GM23338 (cell line): ENCODE measurements at regions not wholly inside any gene's neighbourhood (a gene's known extent, or its start where the extent isn't known, plus 50 kb on each side); places are given as distances from the start of the nearest gene placed in this dataset.
"Not testable (repeated sequence)": the region's sequence is repeated elsewhere in the genome, so short reads cannot be mapped to it uniquely, and the experiment has no call there.

ENCODE experiments used
- ATAC-seq: fragments of 200-7000 bp; cut with Tn5 transposase; 3 replicates; pipeline ENCODE4 v1.9.1; 2020
- DNase-seq: peaks from one replicate; pipeline ENCODE4 v3.0.0-alpha.2; 2015; ENCODE audit warnings: low spot score
- H2AFZ ChIP-seq: fragments of 200-600 bp; sonication (generic); 2 replicates; pipeline ENCODE4 v1.8.0; 2016; ENCODE audit warnings: antibody characterized with exemption, mild to moderate bottlenecking, moderate library complexity
- H3F3A ChIP-seq: fragments of 200-600 bp; sonication (generic); replicated peaks from 2 replicates; pipeline ENCODE4 v1.8.0; 2017; ENCODE audit warnings: antibody characterized with exemption, mixed run types, low read depth
- H3K27ac ChIP-seq: fragments of 200-600 bp; sonication (generic); 2 replicates; pipeline ENCODE4 v1.6.1; 2016; ENCODE audit warnings: low read depth
- H3K27me3 ChIP-seq: fragments of 200-600 bp; sonication (generic); 2 replicates; pipeline ENCODE4 v1.8.0; 2016; ENCODE audit warnings: mild to moderate bottlenecking, mixed run types, moderate library complexity; ENCODE audit not compliant: insufficient read depth
- H3K36me3 ChIP-seq: fragments of 200-600 bp; sonication (generic); 2 replicates; pipeline ENCODE4 v1.8.0; 2016; ENCODE audit warnings: mild to moderate bottlenecking; ENCODE audit not compliant: insufficient read depth
- H3K4me1 ChIP-seq: fragments of 200-600 bp; sonication (generic); 2 replicates; pipeline ENCODE4 v1.8.0; 2016; ENCODE audit warnings: mild to moderate bottlenecking, moderate library complexity; ENCODE audit not compliant: insufficient read depth
- H3K4me2 ChIP-seq: fragments of 200-600 bp; sonication (generic); 2 replicates; pipeline ENCODE4 v1.7.1; 2017; ENCODE audit warnings: mixed run types
- H3K4me3 ChIP-seq: fragments of 200-600 bp; sonication (generic); 2 replicates; pipeline ENCODE4 v1.6.1; 2016; ENCODE audit warnings: mixed run types
- H3K79me2 ChIP-seq: fragments of 200-600 bp; sonication (generic); replicated peaks from 2 replicates; pipeline ENCODE4 v1.8.0; 2017; ENCODE audit warnings: mild to moderate bottlenecking; ENCODE audit not compliant: insufficient read depth
- H3K9me2 ChIP-seq: fragments of 200-600 bp; sonication (generic); 2 replicates; pipeline ENCODE4 v1.8.0; 2017; ENCODE audit not compliant: insufficient read depth
- H4K20me1 ChIP-seq: fragments of 200-600 bp; sonication (generic); replicated peaks from 2 replicates; pipeline ENCODE4 v1.8.0; 2017; ENCODE audit warnings: mild to moderate bottlenecking; ENCODE audit not compliant: insufficient read depth
- H3K27ac Mint-ChIP-seq: 2 replicates; pipeline ENCODE4 v1.8.0; 2020; ENCODE audit warnings: inconsistent platforms, mild to moderate bottlenecking, moderate library complexity, mixed read lengths
- H3K27me3 Mint-ChIP-seq: 3 replicates; pipeline ENCODE4 v1.8.0; 2022; ENCODE audit warnings: low read depth, mild to moderate bottlenecking, moderate library complexity, mixed read lengths, inconsistent platforms; ENCODE audit not compliant: insufficient read depth, poor library complexity
- H3K36me3 Mint-ChIP-seq: 3 replicates; pipeline ENCODE4 v1.8.0; 2021; ENCODE audit warnings: low read depth, mild to moderate bottlenecking, inconsistent platforms, moderate library complexity, mixed read lengths
- H3K4me1 Mint-ChIP-seq: 3 replicates; pipeline ENCODE4 v1.8.0; 2020; ENCODE audit warnings: mild to moderate bottlenecking, inconsistent platforms, mixed read lengths
- H3K4me3 Mint-ChIP-seq: 3 replicates; pipeline ENCODE4 v1.8.0; 2021; ENCODE audit warnings: moderate library complexity, mild to moderate bottlenecking, inconsistent platforms, mixed read lengths
- H3K9me3 Mint-ChIP-seq: 3 replicates; pipeline ENCODE4 v1.8.0; 2020; ENCODE audit warnings: moderate library complexity, mild to moderate bottlenecking, inconsistent platforms, mixed read lengths
- CREB1 ChIP-seq: fragments of 250-450 bp; sonication (Bioruptor Pico); IDR thresholded peaks from 2 replicates; pipeline ENCODE4 v1.5.0; 2020; ENCODE audit warnings: low read depth, mild to moderate bottlenecking, moderate library complexity
- EZH2 ChIP-seq: fragments of 200-600 bp; sonication (generic); IDR thresholded peaks from one replicate; pipeline ENCODE4 v1.8.0; 2017; ENCODE audit warnings: antibody characterized with exemption, mild to moderate bottlenecking, low read depth; ENCODE audit not compliant: unreplicated experiment
- EZH2phosphoT487 ChIP-seq: fragments of 200-600 bp; sonication (generic); IDR thresholded peaks from one replicate; pipeline ENCODE4 v1.8.1; 2018; ENCODE audit warnings: antibody characterized with exemption; ENCODE audit not compliant: unreplicated experiment
- JUNB ChIP-seq: IDR thresholded peaks from one replicate; pipeline ENCODE4 v1.6.1; 2016; ENCODE audit warnings: antibody characterized with exemption; ENCODE audit not compliant: unreplicated experiment
- NANOG ChIP-seq: IDR thresholded peaks from 2 replicates; pipeline ENCODE4 v1.6.1; 2016; ENCODE audit warnings: antibody characterized with exemption, borderline replicate concordance
- POLR2AphosphoS5 ChIP-seq: IDR thresholded peaks from 2 replicates; pipeline ENCODE4 v1.6.1; 2016; ENCODE audit warnings: antibody characterized with exemption, low read depth
- STAT1 ChIP-seq: IDR thresholded peaks from one replicate; pipeline ENCODE4 v1.6.1; 2016; ENCODE audit warnings: antibody characterized with exemption; ENCODE audit not compliant: unreplicated experiment
- ZNF114 ChIP-seq: fragments of 250-450 bp; sonication (Bioruptor Pico); IDR thresholded peaks from 2 replicates; pipeline ENCODE4 v1.5.0; 2020; ENCODE audit warnings: mild to moderate bottlenecking, moderate library complexity
- ZNF331 ChIP-seq: fragments of 250-450 bp; sonication (Bioruptor Pico); IDR thresholded peaks from 2 replicates; pipeline ENCODE4 v1.5.0; 2020; ENCODE audit warnings: low read depth, mild to moderate bottlenecking, moderate library complexity
- TF ChIP-seq, protein P1 (sequence below), 2 experiments: fragments of 200-600 bp in 1 of 2; sonication (generic) in 1 of 2; conservative IDR thresholded peaks; 2 replicates each; pipeline versions ENCODE4 v1.5.1 to v1.6.1; 2016 to 2017; ENCODE audit warnings: antibody characterized with exemption in 2 of 2, low read depth in 2 of 2, mild to moderate bottlenecking in 2 of 2, moderate library complexity in 1 of 2
- TF ChIP-seq, protein P2 (sequence below): fragments of 250-450 bp; sonication (Bioruptor Pico); IDR thresholded peaks from 2 replicates; pipeline ENCODE4 v1.5.0; 2020; ENCODE audit warnings: mild to moderate bottlenecking, moderate library complexity
- TF ChIP-seq, protein P3 (sequence below): IDR thresholded peaks from one replicate; pipeline ENCODE4 v1.6.1; 2018; ENCODE audit warnings: antibody characterized with exemption; ENCODE audit not compliant: unreplicated experiment

DNA sequence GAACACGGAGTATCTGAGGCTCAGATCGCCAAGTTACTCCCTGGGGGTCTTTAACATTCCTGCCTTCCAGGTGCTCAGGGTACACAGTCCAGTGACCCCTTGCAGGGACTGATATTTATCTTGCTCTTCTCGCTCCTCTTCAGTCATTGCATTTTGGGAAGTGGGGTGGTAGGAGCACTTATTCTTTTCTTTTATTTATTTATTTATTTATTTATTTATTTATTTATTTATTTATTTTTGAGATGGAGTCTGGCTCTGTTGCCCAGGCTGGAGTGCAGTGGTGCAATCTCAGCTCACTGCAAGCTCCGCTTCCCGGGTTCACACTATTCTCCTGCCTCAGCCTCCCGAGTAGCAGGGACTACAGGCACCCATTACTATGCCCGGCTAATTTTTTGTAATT lies 55.0 kb upstream of the EPHB1 start:
- H3K27me3 Mint-ChIP-seq, H4K20me1 ChIP-seq, H3K4me3 Mint-ChIP-seq, H3K4me1 Mint-ChIP-seq, DNase-seq, H3K9me3 Mint-ChIP-seq, H3K36me3 ChIP-seq, ATAC-seq, H3K79me2 ChIP-seq, H3K27ac ChIP-seq, H3K4me2 ChIP-seq, H3K4me1 ChIP-seq, H3K27ac Mint-ChIP-seq, H3K36me3 Mint-ChIP-seq, H3K9me2 ChIP-seq, H2AFZ ChIP-seq, H3F3A ChIP-seq, H3K27me3 ChIP-seq, H3K4me3 ChIP-seq: not testable (repeated sequence)

- H3K27me3 ChIP-seq, result no peaks in the 10 kb centered on the region
- H3K36me3 ChIP-seq, result no peaks in the 10 kb centered on the region
- no peak overlapping the region for H3K4me3 Mint-ChIP-seq
- no peak overlapping the region for H3K27ac ChIP-seq
- no peaks in the 10 kb centered on the region for H3K36me3 Mint-ChIP-seq
- no peak for ATAC-seq
- no peak overlapping the region for H2AFZ ChIP-seq
- no peaks in the 10 kb centered on the region for H4K20me1 ChIP-seq
- 0 out of 3 replicates have a peak, but pooled peaks cover 3% of the 10 kb centered on the region for H3K9me3 Mint-ChIP-seq
- H3K27me3 Mint-ChIP-seq, result peaks cover 2% of the 10 kb centered on the region
- no peaks in the 10 kb centered on the region for H3F3A ChIP-seq
- no peaks in the 10 kb centered on the region for H3K4me1 ChIP-seq
- H3K4me3 ChIP-seq, result no peak overlapping the region
- no peaks in the 10 kb centered on the region for H3K79me2 ChIP-seq
- no peak for DNase-seq
- no peak overlapping the region for H3K4me2 ChIP-seq
- H3K9me2 ChIP-seq, result no peaks in the 10 kb centered on the region
- no peaks in the 10 kb centered on the region for H3K4me1 Mint-ChIP-seq
- H3K27ac Mint-ChIP-seq, result no peak overlapping the region
- TF ChIP-seq STAT1 (no peak), JUNB (no peak), ZNF331 (CRISPR knock-in tag) (no peak), EZH2phosphoT487 (no peak), CREB1 (no peak), POLR2AphosphoS5 (no peak), EZH2 (no peak), NANOG (no peak), ZNF114 (CRISPR knock-in tag) (no peak)
- TF ChIP-seq, protein P1, sequence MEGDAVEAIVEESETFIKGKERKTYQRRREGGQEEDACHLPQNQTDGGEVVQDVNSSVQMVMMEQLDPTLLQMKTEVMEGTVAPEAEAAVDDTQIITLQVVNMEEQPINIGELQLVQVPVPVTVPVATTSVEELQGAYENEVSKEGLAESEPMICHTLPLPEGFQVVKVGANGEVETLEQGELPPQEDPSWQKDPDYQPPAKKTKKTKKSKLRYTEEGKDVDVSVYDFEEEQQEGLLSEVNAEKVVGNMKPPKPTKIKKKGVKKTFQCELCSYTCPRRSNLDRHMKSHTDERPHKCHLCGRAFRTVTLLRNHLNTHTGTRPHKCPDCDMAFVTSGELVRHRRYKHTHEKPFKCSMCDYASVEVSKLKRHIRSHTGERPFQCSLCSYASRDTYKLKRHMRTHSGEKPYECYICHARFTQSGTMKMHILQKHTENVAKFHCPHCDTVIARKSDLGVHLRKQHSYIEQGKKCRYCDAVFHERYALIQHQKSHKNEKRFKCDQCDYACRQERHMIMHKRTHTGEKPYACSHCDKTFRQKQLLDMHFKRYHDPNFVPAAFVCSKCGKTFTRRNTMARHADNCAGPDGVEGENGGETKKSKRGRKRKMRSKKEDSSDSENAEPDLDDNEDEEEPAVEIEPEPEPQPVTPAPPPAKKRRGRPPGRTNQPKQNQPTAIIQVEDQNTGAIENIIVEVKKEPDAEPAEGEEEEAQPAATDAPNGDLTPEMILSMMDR (conservative IDR thresholded peaks at IDR 0.05; ENCODE audit: low read depth in 2 of 2), result no peak
- TF ChIP-seq, protein P2, sequence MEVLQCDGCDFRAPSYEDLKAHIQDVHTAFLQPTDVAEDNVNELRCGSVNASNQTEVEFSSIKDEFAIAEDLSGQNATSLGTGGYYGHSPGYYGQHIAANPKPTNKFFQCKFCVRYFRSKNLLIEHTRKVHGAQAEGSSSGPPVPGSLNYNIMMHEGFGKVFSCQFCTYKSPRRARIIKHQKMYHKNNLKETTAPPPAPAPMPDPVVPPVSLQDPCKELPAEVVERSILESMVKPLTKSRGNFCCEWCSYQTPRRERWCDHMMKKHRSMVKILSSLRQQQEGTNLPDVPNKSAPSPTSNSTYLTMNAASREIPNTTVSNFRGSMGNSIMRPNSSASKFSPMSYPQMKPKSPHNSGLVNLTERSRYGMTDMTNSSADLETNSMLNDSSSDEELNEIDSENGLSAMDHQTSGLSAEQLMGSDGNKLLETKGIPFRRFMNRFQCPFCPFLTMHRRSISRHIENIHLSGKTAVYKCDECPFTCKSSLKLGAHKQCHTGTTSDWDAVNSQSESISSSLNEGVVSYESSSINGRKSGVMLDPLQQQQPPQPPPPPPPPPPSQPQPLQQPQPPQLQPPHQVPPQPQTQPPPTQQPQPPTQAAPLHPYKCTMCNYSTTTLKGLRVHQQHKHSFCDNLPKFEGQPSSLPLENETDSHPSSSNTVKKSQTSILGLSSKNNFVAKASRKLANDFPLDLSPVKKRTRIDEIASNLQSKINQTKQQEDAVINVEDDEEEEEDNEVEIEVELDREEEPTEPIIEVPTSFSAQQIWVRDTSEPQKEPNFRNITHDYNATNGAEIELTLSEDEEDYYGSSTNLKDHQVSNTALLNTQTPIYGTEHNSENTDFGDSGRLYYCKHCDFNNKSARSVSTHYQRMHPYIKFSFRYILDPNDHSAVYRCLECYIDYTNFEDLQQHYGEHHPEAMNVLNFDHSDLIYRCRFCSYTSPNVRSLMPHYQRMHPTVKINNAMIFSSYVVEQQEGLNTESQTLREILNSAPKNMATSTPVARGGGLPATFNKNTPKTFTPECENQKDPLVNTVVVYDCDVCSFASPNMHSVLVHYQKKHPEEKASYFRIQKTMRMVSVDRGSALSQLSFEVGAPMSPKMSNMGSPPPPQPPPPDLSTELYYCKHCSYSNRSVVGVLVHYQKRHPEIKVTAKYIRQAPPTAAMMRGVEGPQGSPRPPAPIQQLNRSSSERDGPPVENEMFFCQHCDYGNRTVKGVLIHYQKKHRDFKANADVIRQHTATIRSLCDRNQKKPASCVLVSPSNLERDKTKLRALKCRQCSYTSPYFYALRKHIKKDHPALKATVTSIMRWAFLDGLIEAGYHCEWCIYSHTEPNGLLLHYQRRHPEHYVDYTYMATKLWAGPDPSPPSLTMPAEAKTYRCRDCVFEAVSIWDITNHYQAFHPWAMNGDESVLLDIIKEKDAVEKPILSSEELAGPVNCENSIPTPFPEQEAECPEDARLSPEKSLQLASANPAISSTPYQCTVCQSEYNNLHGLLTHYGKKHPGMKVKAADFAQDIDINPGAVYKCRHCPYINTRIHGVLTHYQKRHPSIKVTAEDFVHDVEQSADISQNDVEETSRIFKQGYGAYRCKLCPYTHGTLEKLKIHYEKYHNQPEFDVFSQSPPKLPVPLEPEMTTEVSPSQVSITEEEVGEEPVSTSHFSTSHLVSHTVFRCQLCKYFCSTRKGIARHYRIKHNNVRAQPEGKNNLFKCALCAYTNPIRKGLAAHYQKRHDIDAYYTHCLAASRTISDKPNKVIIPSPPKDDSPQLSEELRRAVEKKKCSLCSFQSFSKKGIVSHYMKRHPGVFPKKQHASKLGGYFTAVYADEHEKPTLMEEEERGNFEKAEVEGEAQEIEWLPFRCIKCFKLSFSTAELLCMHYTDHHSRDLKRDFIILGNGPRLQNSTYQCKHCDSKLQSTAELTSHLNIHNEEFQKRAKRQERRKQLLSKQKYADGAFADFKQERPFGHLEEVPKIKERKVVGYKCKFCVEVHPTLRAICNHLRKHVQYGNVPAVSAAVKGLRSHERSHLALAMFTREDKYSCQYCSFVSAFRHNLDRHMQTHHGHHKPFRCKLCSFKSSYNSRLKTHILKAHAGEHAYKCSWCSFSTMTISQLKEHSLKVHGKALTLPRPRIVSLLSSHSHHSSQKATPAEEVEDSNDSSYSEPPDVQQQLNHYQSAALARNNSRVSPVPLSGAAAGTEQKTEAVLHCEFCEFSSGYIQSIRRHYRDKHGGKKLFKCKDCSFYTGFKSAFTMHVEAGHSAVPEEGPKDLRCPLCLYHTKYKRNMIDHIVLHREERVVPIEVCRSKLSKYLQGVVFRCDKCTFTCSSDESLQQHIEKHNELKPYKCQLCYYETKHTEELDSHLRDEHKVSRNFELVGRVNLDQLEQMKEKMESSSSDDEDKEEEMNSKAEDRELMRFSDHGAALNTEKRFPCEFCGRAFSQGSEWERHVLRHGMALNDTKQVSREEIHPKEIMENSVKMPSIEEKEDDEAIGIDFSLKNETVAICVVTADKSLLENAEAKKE, result no peak
- TF ChIP-seq, protein P3, sequence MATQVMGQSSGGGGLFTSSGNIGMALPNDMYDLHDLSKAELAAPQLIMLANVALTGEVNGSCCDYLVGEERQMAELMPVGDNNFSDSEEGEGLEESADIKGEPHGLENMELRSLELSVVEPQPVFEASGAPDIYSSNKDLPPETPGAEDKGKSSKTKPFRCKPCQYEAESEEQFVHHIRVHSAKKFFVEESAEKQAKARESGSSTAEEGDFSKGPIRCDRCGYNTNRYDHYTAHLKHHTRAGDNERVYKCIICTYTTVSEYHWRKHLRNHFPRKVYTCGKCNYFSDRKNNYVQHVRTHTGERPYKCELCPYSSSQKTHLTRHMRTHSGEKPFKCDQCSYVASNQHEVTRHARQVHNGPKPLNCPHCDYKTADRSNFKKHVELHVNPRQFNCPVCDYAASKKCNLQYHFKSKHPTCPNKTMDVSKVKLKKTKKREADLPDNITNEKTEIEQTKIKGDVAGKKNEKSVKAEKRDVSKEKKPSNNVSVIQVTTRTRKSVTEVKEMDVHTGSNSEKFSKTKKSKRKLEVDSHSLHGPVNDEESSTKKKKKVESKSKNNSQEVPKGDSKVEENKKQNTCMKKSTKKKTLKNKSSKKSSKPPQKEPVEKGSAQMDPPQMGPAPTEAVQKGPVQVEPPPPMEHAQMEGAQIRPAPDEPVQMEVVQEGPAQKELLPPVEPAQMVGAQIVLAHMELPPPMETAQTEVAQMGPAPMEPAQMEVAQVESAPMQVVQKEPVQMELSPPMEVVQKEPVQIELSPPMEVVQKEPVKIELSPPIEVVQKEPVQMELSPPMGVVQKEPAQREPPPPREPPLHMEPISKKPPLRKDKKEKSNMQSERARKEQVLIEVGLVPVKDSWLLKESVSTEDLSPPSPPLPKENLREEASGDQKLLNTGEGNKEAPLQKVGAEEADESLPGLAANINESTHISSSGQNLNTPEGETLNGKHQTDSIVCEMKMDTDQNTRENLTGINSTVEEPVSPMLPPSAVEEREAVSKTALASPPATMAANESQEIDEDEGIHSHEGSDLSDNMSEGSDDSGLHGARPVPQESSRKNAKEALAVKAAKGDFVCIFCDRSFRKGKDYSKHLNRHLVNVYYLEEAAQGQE, result no peak
Observed at GRCh38 chr3:134742202-134742601, 52.9 kb upstream of the EPHB1 start.
